ENCODE measurements at regions not wholly inside any gene's neighbourhood (a gene's known extent, or its start where the extent isn't known, plus 50 kb on each side); places are given as distances from the start of the nearest gene placed in this dataset.

- Histone ChIP-seq H3K4me1 (ENCODE audit: insufficient read depth, low read length) (no peaks in the 10 kb centered on the region), H3K9me3 (ENCODE audit: low read length) (no peaks in the 10 kb centered on the region), H4K20me1 (ENCODE audit: low read length) (no peaks in the 10 kb centered on the region), H3K9me2 (replicated peaks; ENCODE audit: low read length) (no peaks in the 10 kb centered on the region), H3K27ac (ENCODE audit: low read length) (no peak overlapping the region), H2AFZ (ENCODE audit: low read length) (no peak overlapping the region), H3K36me3 (ENCODE audit: low read depth, low read length) (no peaks in the 10 kb centered on the region), H3K27me3 (ENCODE audit: low read length) (no peaks in the 10 kb centered on the region), H3F3A (ENCODE audit: low read length, unreplicated experiment) (no peaks in the 10 kb centered on the region), H3K4me2 (ENCODE audit: low read length) (no peak overlapping the region), H3K4me3 (ENCODE audit: low read length) (no peak overlapping the region), H3K9ac (ENCODE audit: low read length) (no peak overlapping the region), H3K79me2 (ENCODE audit: low read length) (no peaks in the 10 kb centered on the region)
- DNase-seq (no peak), ATAC-seq (no peak)
- CTCF ChIA-PET = no interaction called here
- no TSS peak for BruUV-seq (replicated peaks)
- TF ChIP-seq EZH2phosphoT487 (IDR thresholded peaks at IDR 0.05; ENCODE audit: borderline replicate concordance, low read length) (no peak), EZH2 (IDR thresholded peaks at IDR 0.05; ENCODE audit: low read length, unreplicated experiment) (no peak), CTCF (conservative IDR thresholded peaks at IDR 0.05; ENCODE audit: low read depth, low read length) (no peak)
- POLR2A ChIA-PET (ENCODE audit: unreplicated experiment) = no interaction called here
- intact Hi-C loops (cut with micrococcal nuclease) = no loop called here
These were observed 491.4 kb upstream of the CDH7 start for GRCh38 chr18:65259403-65259802.

- no peaks in the 10 kb centered on the region for H3F3A ChIP-seq (ENCODE audit: low read length, unreplicated experiment)
- DNase-seq (no peak), ATAC-seq (no peak)
- intact Hi-C loops (cut with micrococcal nuclease) = no loop called here
- no peak overlapping the region for H3K4me3 ChIP-seq (ENCODE audit: low read length)
- TF ChIP-seq EZH2 (IDR thresholded peaks at IDR 0.05; ENCODE audit: low read length, unreplicated experiment) = no peak
- no peak for TF ChIP-seq CTCF (conservative IDR thresholded peaks at IDR 0.05; ENCODE audit: low read depth, low read length)
- TF ChIP-seq EZH2phosphoT487 (IDR thresholded peaks at IDR 0.05; ENCODE audit: borderline replicate concordance, low read length) = no peak
- ChIA-PET CTCF (no interaction called here), POLR2A (ENCODE audit: unreplicated experiment) (no interaction called here)
- H3K9ac ChIP-seq (ENCODE audit: low read length) = no peak overlapping the region
- H2AFZ ChIP-seq (ENCODE audit: low read length) = no peak overlapping the region
- H3K4me1 ChIP-seq (ENCODE audit: insufficient read depth, low read length) = no peaks in the 10 kb centered on the region
- H4K20me1 ChIP-seq (ENCODE audit: low read length) = no peaks in the 10 kb centered on the region
- no peak overlapping the region for H3K4me2 ChIP-seq (ENCODE audit: low read length)
- no peak overlapping the region for H3K27ac ChIP-seq (ENCODE audit: low read length)
- H3K9me3 ChIP-seq (ENCODE audit: low read length) = no peaks in the 10 kb centered on the region
- no peaks in the 10 kb centered on the region for H3K36me3 ChIP-seq (ENCODE audit: low read depth, low read length)
- no peaks in the 10 kb centered on the region for H3K27me3 ChIP-seq (ENCODE audit: low read length)
- BruUV-seq (replicated peaks) = no TSS peak
- H3K9me2 ChIP-seq (replicated peaks; ENCODE audit: low read length) = no peaks in the 10 kb centered on the region
- no peaks in the 10 kb centered on the region for H3K79me2 ChIP-seq (ENCODE audit: low read length)
These were observed 493.7 kb upstream of the CDH7 start for GRCh38 chr18:65257149-65257548.

- Histone ChIP-seq H3K9me2 (replicated peaks; ENCODE audit: low read length) (no peaks in the 10 kb centered on the region), H3K9ac (ENCODE audit: low read length) (no peak overlapping the region), H3K4me3 (ENCODE audit: low read length) (no peak overlapping the region), H3K4me2 (ENCODE audit: low read length) (no peak overlapping the region), H3K4me1 (ENCODE audit: insufficient read depth, low read length) (no peaks in the 10 kb centered on the region), H3K27me3 (ENCODE audit: low read length) (no peaks in the 10 kb centered on the region), H3K79me2 (ENCODE audit: low read length) (no peaks in the 10 kb centered on the region), H2AFZ (ENCODE audit: low read length) (no peak overlapping the region), H4K20me1 (ENCODE audit: low read length) (no peaks in the 10 kb centered on the region), H3F3A (ENCODE audit: low read length, unreplicated experiment) (no peaks in the 10 kb centered on the region), H3K36me3 (ENCODE audit: low read depth, low read length) (no peaks in the 10 kb centered on the region), H3K9me3 (ENCODE audit: low read length) (no peaks in the 10 kb centered on the region), H3K27ac (ENCODE audit: low read length) (no peak overlapping the region)
- ChIA-PET POLR2A (ENCODE audit: unreplicated experiment) (no interaction called here), CTCF (no interaction called here)
- intact Hi-C loops (cut with micrococcal nuclease) = no loop called here
- BruUV-seq (replicated peaks) = no TSS peak
- ATAC-seq (no peak), DNase-seq (no peak)
- TF ChIP-seq CTCF (conservative IDR thresholded peaks at IDR 0.05; ENCODE audit: low read depth, low read length) (peak; percentile 31; the same call in 1 of the 2 replicates), EZH2 (IDR thresholded peaks at IDR 0.05; ENCODE audit: low read length, unreplicated experiment) (no peak)
These were observed 495.4 kb upstream of the CDH7 start for GRCh38 chr18:65255417-65255816.

Data from PC-3 (cell line).